Stomach (tissue), 8 donors: ENCODE measurements at regions not wholly inside any gene's neighbourhood (a gene's known extent, or its start where the extent isn't known, plus 50 kb on each side); places are given as distances from the start of the nearest gene placed in this dataset.

ENCODE experiments used
- DNase-seq, 2 donors: peaks; one replicate each; pipeline versions ENCODE4 v3.0.0 to v3.0.0-alpha.2; 2013 to 2019
- H3K27ac ChIP-seq, 5 donors: fragments of 200-600 bp in 4 of 5; sonication (generic) in 4 of 5; one replicate each; pipeline ENCODE4 v1.5.1; 2013 to 2019; ENCODE audit warnings: mild to moderate bottlenecking in 1 of 5, moderate library complexity in 1 of 5
- H3K27me3 ChIP-seq, 3 donors: fragments of 200-600 bp; sonication (generic); one replicate each; pipeline ENCODE4 v1.5.1; 2017 to 2019; ENCODE audit warnings: mixed run types in 1 of 3
- H3K36me3 ChIP-seq, 4 donors: fragments of 200-600 bp; sonication (generic); 1 replicate in 3 of 4; 2 replicates in 1 of 4; pipeline ENCODE4 v1.5.1; 2016 to 2019
- H3K4me1 ChIP-seq, 4 donors: fragments of 200-600 bp; sonication (generic); one replicate each; pipeline ENCODE4 v1.5.1; 2016 to 2019
- H3K4me3 ChIP-seq, 4 donors: fragments of 200-600 bp; sonication (generic) in 3 of 4; one replicate each; pipeline ENCODE4 v1.5.1; 2016 to 2019; ENCODE audit warnings: mild to moderate bottlenecking in 1 of 4
- H3K9me3 ChIP-seq, 4 donors: fragments of 200-600 bp; sonication (generic); one replicate each; pipeline ENCODE4 v1.5.1; 2016 to 2019
- CTCF ChIP-seq, 7 experiments: fragments of 450-650 bp in 4 of 7; fragments of 200-600 bp in 3 of 7; sonication (generic) in 3 of 7; IDR thresholded peaks; one replicate each; pipeline ENCODE4 v1.5.1; 2016 to 2019; ENCODE audit warnings: antibody characterized with exemption in 7 of 7, control low read depth in 2 of 7, mild to moderate bottlenecking in 1 of 7
- EP300 ChIP-seq: sonication (generic); formaldehyde crosslinking; IDR thresholded peaks from one replicate; pipeline ENCODE4 v1.6.1; 2017; ENCODE audit warnings: antibody characterized with exemption
- POLR2A ChIP-seq, 4 donors: fragments of 450-650 bp; IDR thresholded peaks; one replicate each; pipeline ENCODE4 v1.6.1; 2016; ENCODE audit warnings: antibody characterized with exemption in 4 of 4, control low read depth in 2 of 4, mild to moderate bottlenecking in 1 of 4, moderate library complexity in 1 of 4
- POLR2AphosphoS5 ChIP-seq, 3 donors: sonication (generic); formaldehyde crosslinking; IDR thresholded peaks; one replicate each; pipeline ENCODE4 v1.6.1; 2016; ENCODE audit warnings: antibody characterized with exemption in 3 of 3
- WGBS, 5 donors: extraction: QIAGEN DNeasy Blood & Tissue Kit in 3 of 5; methylation state at CpG; one replicate each; pipeline versions ENCODE4 v1.1.5 to v1.1.7; 2013 to 2018; 5-methylcytosine and 5-hydroxymethylcytosine counted together
- intact Hi-C: fragments of 100-400 bp; cut with DNase I; formaldehyde crosslinking; loops from one replicate; pipeline ENCODE4 v1.15.1; 2023; ENCODE audit warnings: low total_unique reads
- donor health status: healthy with polysubstance abuse.
- donor health status: Bipolar disorder and iron deficiency.
- donor health status: healthy.

GRCh38 chr11:111148121-111148520 is 97.4 kb upstream of the POU2AF2 start:
- TF ChIP-seq POLR2AphosphoS5 (IDR thresholded peaks at IDR 0.05) (no peak), CTCF (IDR thresholded peaks at IDR 0.05) (no peak), POLR2A (IDR thresholded peaks at IDR 0.05) (no peak), EP300 (no peak)
- H3K4me1 ChIP-seq = no peaks in the 10 kb centered on the region
- WGBS, 5 donors = 49 to 73% (median 58%) methylated on average over 3 of the region's 3 CpGs
- H3K27ac ChIP-seq = no peak overlapping the region
- intact Hi-C loops = no loop called here
- DNase-seq = no peak
- no peak overlapping the region for H3K4me3 ChIP-seq
- H3K36me3 ChIP-seq = no peaks in the 10 kb centered on the region
- no peaks in the 10 kb centered on the region for H3K27me3 ChIP-seq
- no peaks in the 10 kb centered on the region for H3K9me3 ChIP-seq

DNA sequence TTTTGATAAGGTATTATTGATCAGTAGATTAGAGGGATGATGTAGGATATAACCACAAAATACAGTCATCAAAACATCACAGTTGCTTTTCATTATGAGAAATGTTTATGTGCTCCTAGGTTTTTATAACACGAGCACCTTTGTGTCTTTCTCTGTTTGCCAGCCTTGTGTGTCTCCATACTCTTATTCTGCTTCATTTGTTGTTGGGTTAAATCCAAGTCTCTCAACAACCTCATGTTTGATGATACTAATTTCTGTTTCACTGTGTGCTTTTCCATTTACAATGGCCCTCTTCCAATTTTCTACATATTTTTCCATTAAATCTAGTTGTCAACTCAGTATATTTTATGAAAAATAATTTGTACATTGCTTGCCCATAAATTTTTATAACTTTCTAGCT is 107.7 kb upstream of the POU2AF2 start:
- 29 to 55% (median 39%) methylated on average over 1 of the region's 1 CpG for WGBS, 5 donors
- TF ChIP-seq EP300 (no peak), POLR2AphosphoS5 (IDR thresholded peaks at IDR 0.05) (no peak), POLR2A (IDR thresholded peaks at IDR 0.05) (no peak), CTCF (IDR thresholded peaks at IDR 0.05) (no peak)
- H3K9me3 ChIP-seq = no peaks in the 10 kb centered on the region

DNA sequence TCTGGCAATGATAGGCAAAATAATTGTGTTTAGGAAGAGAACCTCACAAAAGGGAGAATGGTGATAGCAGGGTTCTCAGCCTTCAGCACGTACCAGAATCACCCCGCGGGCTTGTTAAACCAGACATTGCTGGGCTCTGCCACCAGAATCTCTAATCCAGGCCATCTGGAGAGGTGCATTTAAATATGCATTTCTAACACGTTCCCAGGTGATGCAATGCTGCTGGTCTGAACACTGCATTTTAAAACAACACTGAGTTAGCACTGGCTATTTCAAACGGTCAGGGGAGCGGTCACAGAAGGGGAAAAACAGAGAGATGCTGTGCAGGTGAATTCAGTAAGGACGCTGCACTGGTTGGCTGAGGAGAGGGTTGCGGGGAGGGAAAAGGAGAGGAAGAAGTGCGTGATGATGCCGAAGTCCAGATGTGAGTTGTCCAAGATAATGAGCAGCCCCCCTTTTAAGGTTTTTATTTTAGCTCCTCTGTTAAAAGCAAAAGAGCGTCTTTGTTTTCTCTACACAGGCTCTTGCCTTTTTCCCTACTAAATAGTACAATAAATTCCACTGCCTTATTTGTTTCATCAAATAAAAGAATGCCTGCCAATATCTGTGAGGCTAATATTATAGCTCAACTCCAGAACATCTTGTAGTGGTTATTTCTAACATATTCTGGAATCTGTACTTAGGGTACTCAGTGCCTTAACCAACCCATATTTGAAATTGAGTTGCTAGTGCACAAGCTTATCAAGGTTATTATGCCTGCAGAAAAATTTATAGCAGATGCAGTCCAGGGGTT is 109.6 kb upstream of the POU2AF2 start:
- TF ChIP-seq CTCF (IDR thresholded peaks at IDR 0.05) (no peak), EP300 (no peak), POLR2A (IDR thresholded peaks at IDR 0.05) (no peak), POLR2AphosphoS5 (IDR thresholded peaks at IDR 0.05) (no peak)
- no peaks in the 10 kb centered on the region for H3K36me3 ChIP-seq
- no peak overlapping the region for H3K27ac ChIP-seq
- no peak overlapping the region for H3K4me3 ChIP-seq
- no peak for DNase-seq
- WGBS, 5 donors = 70 to 79% (median 75%) methylated on average over 11 of the region's 11 CpGs
- intact Hi-C loops = no loop called here
- H3K9me3 ChIP-seq = no peaks in the 10 kb centered on the region
- no peaks in the 10 kb centered on the region for H3K27me3 ChIP-seq
- H3K4me1 ChIP-seq = no peaks in the 10 kb centered on the region

More for the DNA sequence above, 107.7 kb upstream of the POU2AF2 start:
- no peak for DNase-seq
- no peaks in the 10 kb centered on the region for H3K36me3 ChIP-seq
- H3K27ac ChIP-seq = no peak overlapping the region
- H3K27me3 ChIP-seq = no peaks in the 10 kb centered on the region
- H3K4me1 ChIP-seq = no peaks in the 10 kb centered on the region
- H3K4me3 ChIP-seq = no peak overlapping the region
- intact Hi-C loops = no loop called here

DNA sequence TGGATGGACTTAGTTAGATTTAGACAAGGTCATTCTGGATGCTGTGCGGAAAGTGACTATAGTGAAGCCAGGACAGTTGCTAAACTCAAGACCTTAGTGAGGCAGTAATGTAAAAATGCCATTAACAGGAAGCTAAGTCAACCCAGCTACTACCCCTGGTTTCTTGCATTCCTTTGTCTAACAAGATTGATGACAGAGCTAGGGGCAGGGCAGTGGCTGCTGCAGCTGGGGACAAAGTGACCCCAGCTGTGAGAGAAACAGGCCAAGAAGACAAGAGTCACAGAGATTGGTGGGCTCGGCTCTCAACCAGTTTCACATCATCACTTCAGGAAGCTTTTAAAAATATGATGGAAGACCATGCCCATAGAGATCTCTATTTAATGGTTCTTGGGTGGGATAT is 110.4 kb upstream of the POU2AF2 start:
- DNase-seq = no peak
- Histone ChIP-seq H3K27me3 (no peaks in the 10 kb centered on the region), H3K27ac (no peak overlapping the region), H3K4me3 (no peak overlapping the region), H3K36me3 (no peaks in the 10 kb centered on the region), H3K4me1 (no peaks in the 10 kb centered on the region), H3K9me3 (no peaks in the 10 kb centered on the region)
- 81 to 91% (median 89%) methylated on average over 2 of the region's 2 CpGs for WGBS, 5 donors
- TF ChIP-seq CTCF (IDR thresholded peaks at IDR 0.05) (no peak), POLR2AphosphoS5 (IDR thresholded peaks at IDR 0.05) (no peak), EP300 (no peak), POLR2A (IDR thresholded peaks at IDR 0.05) (no peak)
- intact Hi-C loops = no loop called here
